AG10803 (cell line): ENCODE measurements at regions not wholly inside any gene's neighbourhood (a gene's known extent, or its start where the extent isn't known, plus 50 kb on each side); places are given as distances from the start of the nearest gene placed in this dataset.

Experiments
- DNase-seq: peaks from one replicate; pipeline ENCODE4 v3.0.0; 2010; ENCODE audit warnings: low read depth
- H3K4me3 ChIP-seq: 2 replicates; pipeline ENCODE4 v1.5.1; 2011; ENCODE audit warnings: mild to moderate bottlenecking, low read length, control low read depth
- CTCF ChIP-seq: conservative IDR thresholded peaks from 2 replicates; pipeline ENCODE4 v1.5.1; 2011; ENCODE audit warnings: mild to moderate bottlenecking, low read length, control low read depth, inconsistent platforms

GRCh38 chr13:71171740-71172139, 695.3 kb downstream of the DACH1 start:
- TF ChIP-seq CTCF = no peak
- H3K4me3 ChIP-seq = no peak overlapping the region
- no peak for DNase-seq

GRCh38 chr13:71169180-71169579, 697.8 kb downstream of the DACH1 start:
- no peak for TF ChIP-seq CTCF
- DNase-seq = no peak
- no peak overlapping the region for H3K4me3 ChIP-seq

- DNase-seq = no peak
- TF ChIP-seq CTCF = no peak
Observed at GRCh38 chr13:71156550-71156949, 710.5 kb downstream of the DACH1 start.

GRCh38 chr13:71149498-71150363, 717.3 kb downstream of the DACH1 start:
- DNase-seq = no peak
- H3K4me3 ChIP-seq = no peak overlapping the region
- no peak for TF ChIP-seq CTCF

More at GRCh38 chr13:71156550-71156949, 710.5 kb downstream of the DACH1 start:
- H3K4me3 ChIP-seq = no peak overlapping the region

- TF ChIP-seq CTCF = no peak
- no peak overlapping the region for H3K4me3 ChIP-seq
- DNase-seq = no peak
Observed at GRCh38 chr13:71149046-71149445, 718.0 kb downstream of the DACH1 start.

- no peak for TF ChIP-seq CTCF
- no peak overlapping the region for H3K4me3 ChIP-seq
- DNase-seq = no peak
Observed at GRCh38 chr13:71148396-71148795, 718.6 kb downstream of the DACH1 start.

GRCh38 chr13:71144883-71145282, 722.1 kb downstream of the DACH1 start:
- no peak for TF ChIP-seq CTCF
- DNase-seq = no peak
- no peak overlapping the region for H3K4me3 ChIP-seq
